Thymus (tissue), 11 donors: ENCODE measurements at regions not wholly inside any gene's neighbourhood (a gene's known extent, or its start where the extent isn't known, plus 50 kb on each side); places are given as distances from the start of the nearest gene placed in this dataset.

ENCODE experiments used
- DNase-seq, 9 donors: peaks; one replicate each; pipeline ENCODE4 v3.0.0-alpha.2; 2013; ENCODE audit warnings: low spot score in 9 of 9, low read depth in 6 of 9, missing footprints in 1 of 9
- H3K27ac ChIP-seq, 2 donors: one replicate each; pipeline ENCODE4 v1.5.1; 2013; ENCODE audit warnings: control low read depth in 1 of 2, low read depth in 1 of 2, low read length in 1 of 2, mild to moderate bottlenecking in 1 of 2, moderate library complexity in 1 of 2
- H3K27me3 ChIP-seq, 2 donors: one replicate each; pipeline ENCODE4 v1.5.1; 2013; ENCODE audit warnings: low read length in 1 of 2; ENCODE audit not compliant: control insufficient read depth in 2 of 2, insufficient read depth in 1 of 2
- H3K36me3 ChIP-seq, 2 donors: one replicate each; pipeline ENCODE4 v1.5.1; 2013; ENCODE audit warnings: low read length in 1 of 2, mild to moderate bottlenecking in 1 of 2, moderate library complexity in 1 of 2; ENCODE audit not compliant: control insufficient read depth in 2 of 2, insufficient read depth in 2 of 2
- H3K4me1 ChIP-seq, 2 donors: one replicate each; pipeline ENCODE4 v1.5.1; 2013; ENCODE audit warnings: low read length in 2 of 2; ENCODE audit not compliant: control insufficient read depth in 2 of 2, insufficient read depth in 2 of 2
- H3K4me3 ChIP-seq, 2 donors: one replicate each; pipeline ENCODE4 v1.5.1; 2013; ENCODE audit warnings: low read length in 2 of 2, control low read depth in 1 of 2, mild to moderate bottlenecking in 1 of 2
- H3K9me3 ChIP-seq, 2 donors: one replicate each; pipeline ENCODE4 v1.5.1; 2013; ENCODE audit warnings: low read length in 1 of 2, mild to moderate bottlenecking in 1 of 2; ENCODE audit not compliant: control insufficient read depth in 2 of 2, insufficient read depth in 1 of 2
- WGBS: extraction: QIAGEN DNeasy Blood & Tissue Kit; methylation state at CpG from one replicate; pipeline ENCODE4 v1.1.7; 2013; 5-methylcytosine and 5-hydroxymethylcytosine counted together
- donor health status: healthy.

- DNase-seq = no peak
- Histone ChIP-seq H3K27me3 (no peaks in the 10 kb centered on the region), H3K36me3 (no peaks in the 10 kb centered on the region), H3K4me3 (no peak overlapping the region), H3K9me3 (no peaks in the 10 kb centered on the region), H3K4me1 (no peaks in the 10 kb centered on the region), H3K27ac (no peak overlapping the region)
- WGBS = 46% methylated on average over 2 of the region's 2 CpGs
Measured at GRCh38 chr3:110808630-110809029, 263.0 kb upstream of the NECTIN3 start.

- H3K36me3 ChIP-seq = no peaks in the 10 kb centered on the region
- no peak overlapping the region for H3K4me3 ChIP-seq
- H3K27ac ChIP-seq = no peak overlapping the region
- WGBS = 25% methylated on average over 1 of the region's 1 CpG
- no peaks in the 10 kb centered on the region for H3K27me3 ChIP-seq
- H3K9me3 ChIP-seq = no peaks in the 10 kb centered on the region
- no peak for DNase-seq
- H3K4me1 ChIP-seq = no peaks in the 10 kb centered on the region
Measured at GRCh38 chr3:110810356-110810755, 261.3 kb upstream of the NECTIN3 start.

GRCh38 chr3:110811050-110811449 lies 260.6 kb upstream of the NECTIN3 start:
- Histone ChIP-seq H3K4me1 (no peaks in the 10 kb centered on the region), H3K4me3 (no peak overlapping the region), H3K36me3 (no peaks in the 10 kb centered on the region), H3K9me3 (no peaks in the 10 kb centered on the region), H3K27ac (no peak overlapping the region), H3K27me3 (no peaks in the 10 kb centered on the region)
- DNase-seq = no peak

- Histone ChIP-seq H3K27me3 (no peaks in the 10 kb centered on the region), H3K36me3 (no peaks in the 10 kb centered on the region), H3K9me3 (no peaks in the 10 kb centered on the region), H3K27ac (no peak overlapping the region), H3K4me1 (no peaks in the 10 kb centered on the region), H3K4me3 (no peak overlapping the region)
- WGBS = 89% methylated on average over 2 of the region's 2 CpGs
- DNase-seq = no peak
Measured at GRCh38 chr3:110813541-110813940, 258.1 kb upstream of the NECTIN3 start.

- DNase-seq = no peak
- Histone ChIP-seq H3K27me3 (no peaks in the 10 kb centered on the region), H3K9me3 (no peaks in the 10 kb centered on the region), H3K4me1 (no peaks in the 10 kb centered on the region), H3K36me3 (no peaks in the 10 kb centered on the region), H3K4me3 (no peak overlapping the region), H3K27ac (no peak overlapping the region)
- 82% methylated on average over 5 of the region's 5 CpGs for WGBS
Measured at GRCh38 chr3:110814170-110815007, 257.2 kb upstream of the NECTIN3 start.

GRCh38 chr3:110815008-110815583 lies 256.5 kb upstream of the NECTIN3 start:
- no peaks in the 10 kb centered on the region for H3K9me3 ChIP-seq
- H3K27ac ChIP-seq = no peak overlapping the region
- WGBS = 43% methylated on average over 1 of the region's 1 CpG
- no peaks in the 10 kb centered on the region for H3K4me1 ChIP-seq
- no peak for DNase-seq
- no peaks in the 10 kb centered on the region for H3K36me3 ChIP-seq
- no peaks in the 10 kb centered on the region for H3K27me3 ChIP-seq
- H3K4me3 ChIP-seq = no peak overlapping the region

GRCh38 chr3:110816008-110816407 lies 255.6 kb upstream of the NECTIN3 start:
- Histone ChIP-seq H3K27me3 (no peaks in the 10 kb centered on the region), H3K4me3 (no peak overlapping the region), H3K36me3 (no peaks in the 10 kb centered on the region), H3K27ac (no peak overlapping the region), H3K4me1 (no peaks in the 10 kb centered on the region), H3K9me3 (no peaks in the 10 kb centered on the region)
- WGBS = 92% methylated on average over 1 of the region's 1 CpG
- DNase-seq = no peak

- H3K27ac ChIP-seq = no peak overlapping the region
- no peaks in the 10 kb centered on the region for H3K36me3 ChIP-seq
- H3K4me1 ChIP-seq = no peaks in the 10 kb centered on the region
- no peaks in the 10 kb centered on the region for H3K9me3 ChIP-seq
- DNase-seq = no peak
- no peaks in the 10 kb centered on the region for H3K27me3 ChIP-seq
- no peak overlapping the region for H3K4me3 ChIP-seq
- 96% methylated on average over 1 of the region's 1 CpG for WGBS
Measured at GRCh38 chr3:110821586-110821985, 250.0 kb upstream of the NECTIN3 start.

- H3K27me3 ChIP-seq = no peaks in the 10 kb centered on the region
- H3K4me1 ChIP-seq = no peaks in the 10 kb centered on the region
- no peaks in the 10 kb centered on the region for H3K36me3 ChIP-seq
Measured at GRCh38 chr3:110822971-110823370, 248.6 kb upstream of the NECTIN3 start.

More at GRCh38 chr3:110822971-110823370, 248.6 kb upstream of the NECTIN3 start:
- Histone ChIP-seq H3K9me3 (no peaks in the 10 kb centered on the region), H3K4me3 (no peak overlapping the region), H3K27ac (no peak overlapping the region)
- 87% methylated on average over 2 of the region's 2 CpGs for WGBS
- DNase-seq = no peak
